ENCODE measurements at regions not wholly inside any gene's neighbourhood (a gene's known extent, or its start where the extent isn't known, plus 50 kb on each side); places are given as distances from the start of the nearest gene placed in this dataset.
A peak's percentile ranks its signal among the peaks of the same experiment; 100 is the strongest.

DNA sequence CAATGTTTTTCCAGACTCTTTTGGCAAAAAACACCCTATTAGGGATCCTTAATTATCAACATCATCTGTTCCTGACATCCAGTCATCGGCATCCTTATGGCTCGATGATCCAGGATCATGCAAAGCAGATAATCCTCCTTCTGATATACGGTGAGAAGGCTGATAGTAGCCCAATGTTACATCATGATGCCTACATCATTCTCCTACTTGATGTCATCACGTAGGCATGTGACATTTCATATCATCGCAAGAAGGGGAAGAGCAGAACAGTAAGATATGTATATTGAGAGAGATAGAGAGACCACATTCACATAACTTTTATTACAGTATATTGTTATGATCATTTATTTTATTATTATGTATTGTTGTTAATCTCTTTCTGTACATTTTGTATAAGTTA is 168.6 kb downstream of the ADAMTS15 start:
- DNase-seq, result no peak

DNA sequence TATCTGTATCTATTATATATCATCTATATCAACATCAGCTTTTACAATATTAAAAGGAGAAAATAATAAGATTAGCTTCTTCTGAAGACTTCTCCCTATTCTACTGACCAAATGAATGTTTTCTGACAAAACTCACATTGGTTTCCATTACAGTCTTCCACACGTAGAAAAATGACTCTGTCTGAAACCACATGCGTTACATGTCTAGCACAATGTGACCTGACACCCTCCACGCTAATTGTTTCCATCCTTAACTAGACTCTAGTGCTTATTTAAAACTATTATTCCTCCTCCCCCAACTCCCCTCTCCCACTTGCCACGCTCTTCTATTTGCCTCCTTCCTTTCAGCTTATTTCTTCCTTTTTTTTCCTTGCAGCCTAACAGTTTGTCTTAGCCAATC is 172.1 kb downstream of the ADAMTS15 start:
- DNase-seq, result no peak

DNA sequence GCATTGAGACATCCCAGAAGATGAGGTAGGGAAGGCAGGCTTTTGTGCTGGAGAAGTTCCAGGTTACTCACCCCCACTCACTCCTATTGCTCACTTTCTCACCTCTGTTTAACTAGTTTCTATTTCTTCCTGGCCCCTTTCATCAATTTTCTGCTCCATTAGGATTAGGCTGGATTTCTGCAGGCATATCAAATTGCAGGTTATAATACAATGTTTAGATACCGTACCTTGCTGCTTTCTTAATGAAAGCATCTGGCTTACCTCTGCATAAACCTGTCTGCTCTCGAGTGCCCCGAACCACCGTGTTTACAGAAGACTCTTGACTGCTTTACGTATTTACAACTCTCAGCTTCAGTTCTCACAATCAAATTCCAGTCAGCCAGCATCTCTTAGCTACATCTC is 173.7 kb downstream of the ADAMTS15 start:
- no peak for DNase-seq

DNA sequence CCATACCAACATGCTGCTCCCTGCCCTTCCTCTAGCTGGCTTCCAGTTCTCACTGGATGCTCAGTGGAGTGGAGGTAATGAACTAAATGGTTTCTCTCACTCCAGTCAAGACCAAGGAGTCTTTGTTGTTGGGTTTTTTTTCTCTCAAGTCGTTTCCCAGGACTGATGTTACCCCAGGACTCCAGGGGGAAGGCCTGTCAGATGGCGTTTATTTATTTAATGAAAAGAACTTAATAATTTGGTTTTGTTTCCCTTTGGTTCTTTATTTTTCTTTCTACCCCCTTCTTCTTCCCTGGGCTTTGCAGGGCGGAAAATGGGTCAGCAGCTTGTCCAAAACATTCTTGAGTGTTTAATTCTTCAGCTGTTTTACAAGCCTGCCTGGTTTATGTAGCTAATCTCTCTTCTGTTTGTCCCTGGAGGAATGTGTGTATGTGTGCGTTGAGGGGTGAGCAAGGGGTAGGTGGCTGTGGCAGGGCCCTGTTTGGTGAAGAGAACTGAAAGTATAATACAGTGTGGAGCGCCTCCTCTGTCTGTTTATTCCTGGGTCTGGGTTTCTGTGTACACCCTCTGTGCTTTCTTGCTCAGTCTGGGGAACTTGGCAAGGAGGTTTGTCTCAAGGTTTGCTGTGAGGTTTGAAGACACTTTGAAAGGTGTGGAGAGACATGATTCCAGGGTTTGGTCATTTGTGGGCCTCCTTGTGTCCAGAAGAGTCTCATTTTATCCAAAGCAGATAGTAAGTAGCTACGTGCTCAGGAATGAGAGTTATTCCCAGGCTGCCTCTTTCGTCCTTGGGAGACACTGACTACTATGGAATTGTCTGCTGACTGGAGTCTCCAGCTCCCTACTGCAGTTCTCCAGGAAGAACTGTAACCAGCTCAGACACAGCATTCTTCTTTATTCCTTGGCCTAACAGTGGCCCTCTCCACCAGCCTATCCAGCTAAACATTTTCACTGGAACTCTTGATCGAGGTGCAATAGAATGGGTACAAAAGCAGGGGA is 175.5 kb downstream of the ADAMTS15 start:
- DNase-seq, result no peak

GRCh38 chr11:130624971-130625544 is 176.6 kb downstream of the ADAMTS15 start:
- DNase-seq, result no peak

DNA sequence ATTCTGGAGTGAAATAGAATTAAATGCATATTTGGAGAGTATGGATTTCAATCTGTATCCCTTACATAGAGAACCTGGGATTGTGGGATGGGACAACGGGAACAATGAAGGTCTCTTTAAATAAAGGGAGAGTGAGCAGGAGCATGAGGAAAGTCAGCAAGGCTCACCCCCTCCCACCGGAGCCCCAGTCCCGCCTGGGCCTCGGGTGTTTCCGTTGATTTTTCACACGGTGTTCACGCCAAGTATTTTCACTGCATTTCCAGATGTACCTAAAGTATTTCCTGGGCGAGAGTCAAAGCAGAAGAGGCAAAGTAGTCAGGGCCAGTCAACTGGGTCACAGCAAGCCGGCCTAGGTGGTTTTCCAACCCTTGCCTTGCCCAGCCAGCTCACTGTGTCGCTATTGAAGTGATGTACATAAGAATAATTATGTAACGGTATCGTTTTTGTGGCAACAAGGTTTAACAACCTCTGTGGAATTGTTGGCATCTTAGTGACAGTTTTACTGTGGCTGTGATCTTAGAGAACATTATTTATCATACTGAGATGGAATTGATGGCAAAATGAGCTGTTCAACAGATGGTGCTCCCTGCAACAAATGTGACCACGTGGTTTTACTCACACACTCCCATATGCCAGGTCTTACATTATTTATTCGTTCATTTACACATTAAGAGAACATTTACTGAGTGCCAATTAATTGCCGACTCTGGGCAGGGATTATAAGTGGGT is 177.3 kb downstream of the ADAMTS15 start:
- DNase-seq, result no peak

- DNase-seq, result no peak
Observed at GRCh38 chr11:130629039-130629438, 180.6 kb downstream of the ADAMTS15 start.

DNA sequence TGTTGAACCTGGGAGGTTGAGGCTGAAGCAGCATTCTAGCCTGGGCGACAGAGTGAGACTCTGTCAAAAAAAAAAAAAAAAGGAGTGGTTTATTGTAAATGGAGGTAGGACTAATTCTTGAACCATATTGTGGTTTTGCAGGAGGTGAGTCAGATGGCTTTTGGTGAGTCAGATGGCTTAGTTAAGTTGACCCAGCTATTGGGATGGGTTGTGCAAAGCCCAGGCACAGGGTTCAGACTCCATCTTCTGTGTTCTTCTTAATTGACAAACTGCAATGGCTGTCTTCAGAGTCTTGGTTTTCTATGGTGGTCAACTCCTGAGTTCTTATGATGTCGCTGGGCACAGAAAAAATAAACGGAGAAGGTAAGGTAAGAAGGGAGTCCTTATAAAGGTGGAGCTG is 182.7 kb downstream of the ADAMTS15 start:
- DNase-seq, result no peak

GRCh38 chr11:130633466-130633865 is 185.0 kb downstream of the ADAMTS15 start:
- no peak for DNase-seq

DNA sequence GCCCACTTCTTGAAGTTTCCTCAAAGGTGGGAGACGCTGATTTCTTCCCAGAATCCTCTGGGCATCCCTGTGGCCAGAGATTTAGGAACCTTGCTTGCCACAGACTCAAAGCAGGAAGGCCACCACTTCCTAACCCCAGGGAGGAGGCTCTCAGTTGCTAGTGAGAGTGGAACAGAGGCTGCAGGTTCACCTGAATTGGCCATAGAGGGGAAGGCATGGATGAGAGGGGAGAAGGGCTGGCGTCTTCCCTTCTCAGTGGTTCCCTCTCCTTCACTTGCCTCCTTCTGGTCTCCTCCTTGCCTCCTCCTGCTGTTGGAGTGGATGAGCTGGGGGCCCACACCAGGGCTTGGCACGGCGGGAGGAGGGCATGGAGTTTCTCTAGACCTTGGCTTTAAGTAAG is 185.7 kb downstream of the ADAMTS15 start:
- DNase-seq, result no peak

- DNase-seq, result no peak
Observed at GRCh38 chr11:130634961-130635473, 186.6 kb downstream of the ADAMTS15 start.

GRCh38 chr11:130635937-130636630 is 187.6 kb downstream of the ADAMTS15 start:
- DNase-seq, result no peak

GRCh38 chr11:130636722-130637464 is 188.4 kb downstream of the ADAMTS15 start:
- peak in 1 of 2 experiments; percentile 7 for DNase-seq

- DNase-seq, result no peak
Observed at GRCh38 chr11:130637566-130637965, 189.1 kb downstream of the ADAMTS15 start.

- DNase-seq, result no peak
Observed at GRCh38 chr11:130638033-130638432, 189.6 kb downstream of the ADAMTS15 start.

GRCh38 chr11:130638624-130639023 is 190.2 kb downstream of the ADAMTS15 start:
- no peak for DNase-seq

- DNase-seq, result no peak
Observed at GRCh38 chr11:130639369-130639768, 190.9 kb downstream of the ADAMTS15 start.

DNA sequence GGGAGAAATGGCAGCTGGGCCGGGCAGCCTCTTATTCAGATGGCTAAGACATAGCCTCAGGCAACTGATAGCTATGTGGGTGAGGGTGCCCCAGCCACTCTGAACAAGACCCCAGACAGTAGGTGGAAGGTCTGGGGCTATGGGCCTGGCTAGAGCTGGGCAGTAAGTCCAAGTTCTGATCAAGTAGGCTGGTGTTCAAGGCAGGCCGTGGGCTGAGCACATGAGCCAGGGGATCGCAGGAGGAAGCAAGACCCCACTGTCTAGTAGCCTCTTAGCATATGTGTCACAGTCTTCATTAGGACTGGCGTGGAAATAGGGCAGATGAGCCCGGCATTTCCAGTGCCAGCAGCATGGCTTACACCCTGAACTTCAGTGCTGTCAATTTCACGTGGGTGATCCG is 192.1 kb downstream of the ADAMTS15 start:
- DNase-seq, result no peak

- DNase-seq, result no peak
Observed at GRCh38 chr11:130641876-130642275, 193.4 kb downstream of the ADAMTS15 start.

DNA sequence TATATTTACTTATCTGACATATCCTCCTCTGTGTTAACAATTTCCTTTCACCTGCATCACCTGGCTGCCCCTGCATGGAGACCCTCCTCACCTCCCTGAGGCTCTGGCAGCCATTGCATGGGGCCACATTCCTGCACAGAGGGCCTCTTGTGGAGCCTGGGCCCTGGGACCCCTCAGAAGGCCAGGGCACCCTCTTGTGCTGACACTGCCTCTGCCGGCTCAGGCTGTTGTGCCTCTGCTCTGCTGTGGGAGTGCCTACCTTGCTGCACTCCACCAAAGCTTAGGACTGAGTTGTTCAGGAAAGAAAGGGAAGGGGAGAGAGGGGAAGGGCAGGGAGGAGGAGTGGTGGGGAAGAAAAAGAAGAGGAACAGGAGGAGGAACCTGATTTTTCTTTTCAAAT is 194.5 kb downstream of the ADAMTS15 start:
- no peak for DNase-seq

DNA sequence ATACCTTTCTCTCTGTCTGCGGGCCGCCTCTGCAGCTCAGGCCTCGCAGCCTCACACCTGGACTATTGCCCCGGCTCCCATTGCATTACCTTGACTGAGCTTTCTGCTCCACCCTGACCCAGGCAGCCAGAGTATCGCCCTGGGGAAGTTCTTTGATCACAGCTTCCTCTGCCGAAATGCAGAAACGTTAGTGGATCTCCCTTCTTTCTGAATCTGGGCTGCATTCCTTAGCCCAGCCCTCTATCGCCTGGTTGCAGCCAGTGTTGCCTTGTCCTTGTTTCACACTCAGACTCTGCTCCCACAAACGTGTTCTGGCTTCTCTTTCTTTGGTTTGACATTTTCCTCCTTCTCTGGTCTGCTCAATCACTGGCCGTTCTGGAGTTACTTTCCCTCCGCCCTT is 195.7 kb downstream of the ADAMTS15 start:
- DNase-seq, result no peak
